CD1c-positive myeloid dendritic cell (primary cell): ENCODE measurements at regions not wholly inside any gene's neighbourhood (a gene's known extent, or its start where the extent isn't known, plus 50 kb on each side); places are given as distances from the start of the nearest gene placed in this dataset.
A peak's percentile ranks its signal among the peaks of the same experiment; 100 is the strongest.
"Not testable (repeated sequence)": the region's sequence is repeated elsewhere in the genome, so short reads cannot be mapped to it uniquely, and the experiment has no call there.

ENCODE experiments used
- DNase-seq: peaks from one replicate; pipeline ENCODE4 v3.0.0-alpha.2; 2016; ENCODE audit errors: extremely low spot score

DNA sequence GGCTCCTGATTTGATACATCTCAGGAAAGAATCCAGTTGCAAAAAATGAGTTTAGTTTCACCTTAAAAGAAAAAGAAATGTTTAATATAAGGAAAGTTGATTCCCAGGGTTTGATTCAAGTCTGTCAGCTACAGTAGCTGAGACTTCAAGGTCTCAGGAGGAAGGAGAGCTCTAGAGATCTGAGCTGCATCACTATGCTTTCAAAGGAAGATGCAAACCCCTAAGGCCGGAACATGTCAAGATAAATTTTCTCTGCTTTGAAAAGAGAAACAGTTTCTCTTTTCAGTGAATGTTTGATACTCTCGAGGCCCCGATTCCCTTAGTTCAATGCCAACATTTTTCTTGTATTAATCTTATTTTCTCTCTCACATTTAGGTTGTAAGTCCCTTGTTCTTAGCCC, 128.6 kb downstream of the RGPD3 start:
- no peak for DNase-seq

DNA sequence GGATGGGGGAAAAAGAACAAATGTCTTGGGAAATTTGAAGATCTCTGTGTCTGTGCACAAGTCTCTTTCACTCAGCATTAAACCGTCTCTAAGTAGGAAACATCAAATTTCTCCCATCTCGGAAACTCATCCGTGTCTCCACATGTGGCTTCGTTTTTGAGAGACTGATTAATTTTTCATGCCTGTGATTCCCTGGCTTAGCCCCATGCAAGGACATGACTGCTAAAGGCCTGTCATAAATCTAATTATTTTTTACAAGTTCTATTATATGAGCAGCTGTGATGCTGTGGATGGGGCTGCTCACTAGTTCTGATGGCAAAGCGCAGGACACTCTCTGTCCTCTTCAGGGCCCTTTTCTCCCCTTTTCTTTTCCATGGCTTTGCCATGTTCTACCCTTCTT, 129.1 kb downstream of the RGPD3 start:
- no peak for DNase-seq

DNA sequence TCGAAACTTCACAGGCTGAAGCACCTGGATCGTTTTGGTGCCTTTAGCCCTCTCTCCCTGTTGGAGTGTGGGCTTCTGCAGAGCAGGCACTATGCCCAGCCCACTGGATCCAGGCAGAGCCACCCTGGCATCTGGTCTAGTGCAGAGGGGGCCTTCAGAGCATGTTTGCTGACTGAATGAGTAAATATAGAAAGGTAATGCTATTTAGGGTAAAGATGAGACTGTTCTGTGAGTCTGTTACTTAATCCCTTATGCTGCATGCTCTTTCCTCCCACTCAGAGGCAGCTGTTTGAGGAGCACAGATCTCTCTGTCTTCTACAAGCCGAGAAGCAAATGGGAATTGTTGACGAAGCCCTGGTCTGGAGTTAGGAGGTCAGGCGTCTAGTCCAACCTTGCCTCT, 130.2 kb downstream of the RGPD3 start:
- DNase-seq: no peak

DNA sequence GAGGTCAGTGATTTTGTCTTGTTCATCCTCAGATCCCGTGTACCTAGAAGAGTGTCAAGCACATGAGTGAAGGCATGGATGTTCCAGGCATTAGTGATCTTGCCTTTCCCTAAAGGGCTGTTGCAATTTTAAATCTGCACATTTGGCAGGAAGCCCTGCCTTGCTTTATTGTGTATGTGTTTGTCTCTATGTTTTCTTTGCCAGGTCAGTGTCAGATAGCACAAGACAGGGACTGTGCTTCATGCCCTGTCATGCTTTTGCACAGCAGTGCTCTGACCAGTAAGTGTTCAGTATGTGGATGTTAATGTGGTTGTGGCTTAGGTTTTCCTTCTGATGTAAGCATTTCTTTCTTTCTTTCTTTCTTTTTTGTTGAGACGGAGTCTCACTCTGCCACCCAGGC, 131.5 kb downstream of the RGPD3 start:
- DNase-seq: no peak

DNA sequence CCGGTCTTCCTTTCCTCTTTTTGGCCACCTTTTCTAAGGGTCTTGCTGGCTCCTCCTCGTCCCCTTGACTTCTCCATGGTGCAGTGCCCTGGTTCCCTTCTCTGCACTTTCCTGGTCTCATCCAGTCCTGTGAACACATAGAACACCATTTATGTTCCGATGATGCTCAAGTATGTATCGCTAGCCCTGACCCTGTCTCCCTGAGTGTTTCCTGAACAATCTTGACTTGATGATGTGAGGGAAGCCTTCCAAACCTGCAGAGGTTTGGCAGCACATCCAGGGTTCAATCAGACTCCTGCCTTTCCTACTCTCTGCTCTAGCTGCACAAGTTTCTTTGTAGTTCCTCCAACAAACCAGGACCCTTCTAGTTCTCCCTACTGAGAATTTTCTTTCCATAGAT, 132.1 kb downstream of the RGPD3 start:
- no peak for DNase-seq

DNA sequence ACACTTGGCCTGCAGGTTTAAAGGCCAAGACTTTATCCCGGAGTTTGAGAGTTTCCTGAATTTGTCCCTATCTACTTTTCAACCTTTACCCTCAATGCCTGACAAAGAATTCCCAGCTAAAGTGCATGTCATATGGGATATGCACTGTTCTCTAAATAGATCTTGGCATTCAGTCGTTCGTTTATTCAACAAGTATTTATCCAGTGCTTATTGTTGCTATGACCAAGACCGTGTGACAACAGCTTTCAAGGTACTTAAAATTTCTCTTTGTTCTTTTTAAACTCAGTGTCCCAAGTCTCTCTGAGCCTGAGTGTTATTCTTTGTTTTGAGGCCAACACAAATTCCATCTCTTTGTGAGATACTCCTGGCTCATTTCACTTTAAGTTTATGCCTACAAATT, 133.4 kb downstream of the RGPD3 start:
- no peak for DNase-seq

DNA sequence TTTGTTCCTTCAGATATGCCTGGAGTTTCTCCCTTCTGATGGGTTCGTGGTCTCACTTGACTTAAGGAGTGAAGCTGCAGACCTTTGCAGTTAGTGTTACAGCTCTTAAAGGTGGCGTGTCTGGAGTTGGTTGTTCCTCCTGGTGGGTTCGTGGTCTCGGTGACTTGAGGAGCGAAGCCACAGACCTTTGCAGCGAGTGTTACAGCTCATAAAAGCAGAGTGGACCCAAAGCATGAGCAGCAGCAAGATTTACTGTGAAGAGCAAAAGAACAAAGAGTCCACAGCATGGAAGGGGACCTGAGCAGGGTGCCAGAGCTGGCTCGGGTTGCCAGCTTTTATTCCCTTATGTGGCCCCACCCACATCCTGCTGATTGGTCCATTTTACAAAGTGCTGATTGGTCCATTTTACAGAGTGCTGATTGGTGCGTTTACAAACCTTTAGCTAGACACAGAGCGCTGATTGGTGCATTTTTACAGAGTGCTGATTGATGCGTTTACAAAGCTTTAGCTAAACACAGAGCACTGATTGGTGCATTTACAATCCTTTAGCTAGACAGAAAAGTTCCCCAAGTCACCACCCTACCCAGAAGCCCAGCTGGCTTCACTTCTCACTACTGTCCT, 134.8 kb downstream of the RGPD3 start:
- not testable (repeated sequence) for DNase-seq

DNA sequence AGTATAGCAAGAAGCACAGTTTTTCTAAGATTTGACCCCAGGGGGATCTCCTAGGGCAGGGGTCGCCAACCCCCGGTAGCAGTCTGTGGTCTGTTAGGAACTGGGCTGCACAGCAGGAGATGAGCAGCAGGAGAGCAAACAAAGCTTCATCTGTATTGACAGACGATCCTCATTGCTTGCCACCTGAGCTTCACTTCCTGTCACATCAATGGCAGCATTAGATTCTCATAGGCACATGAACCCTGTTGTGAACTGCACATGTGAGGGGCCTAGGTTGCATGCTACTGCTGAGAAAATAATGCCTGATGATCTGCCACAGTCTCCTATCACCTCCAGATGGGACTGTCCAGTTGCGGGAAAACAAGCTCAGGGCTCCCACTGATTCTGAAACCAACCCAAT, 136.2 kb downstream of the RGPD3 start:
- DNase-seq: no peak

DNA sequence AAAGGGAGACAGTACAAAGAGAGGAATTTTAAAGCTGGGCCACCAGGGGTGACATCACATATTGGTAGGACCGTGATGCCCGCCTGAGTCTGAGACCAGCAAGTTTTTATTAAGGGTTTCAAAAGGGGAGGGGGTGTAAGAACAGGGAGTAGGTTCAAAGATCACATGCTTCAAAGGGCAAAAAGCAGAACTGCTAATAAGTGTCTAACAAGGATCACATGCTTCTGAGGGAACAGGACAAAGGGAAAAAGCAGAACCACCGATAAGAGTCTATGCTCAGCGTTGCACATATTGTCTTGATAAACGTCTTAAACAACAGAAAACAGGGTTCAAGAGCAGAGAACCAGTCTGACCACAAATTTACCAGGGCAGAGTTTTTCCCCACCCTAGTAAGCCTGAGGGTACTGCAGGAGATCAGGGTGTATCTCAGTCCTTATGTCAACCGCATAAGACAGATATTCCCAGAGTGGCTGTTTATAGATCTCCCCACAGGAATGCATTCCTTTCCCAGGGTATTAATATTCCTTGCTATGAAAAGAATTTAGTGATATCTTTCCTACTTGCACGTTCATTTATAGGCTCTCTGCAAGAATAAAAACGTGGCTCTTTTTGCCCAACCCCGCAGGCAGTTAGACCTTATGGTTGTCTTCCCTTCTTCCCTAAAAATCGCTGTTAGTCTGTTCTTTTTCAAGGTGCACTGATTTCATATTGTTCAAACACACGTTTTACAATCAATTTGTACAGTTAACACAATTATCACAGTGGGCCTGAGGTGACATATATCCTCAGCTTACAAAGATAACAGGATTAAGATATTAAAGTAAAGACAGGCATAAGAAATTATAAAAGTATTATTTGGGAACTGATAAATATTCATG, 136.5 kb upstream of the UXS1 start:
- DNase-seq: peak; percentile 44

DNA sequence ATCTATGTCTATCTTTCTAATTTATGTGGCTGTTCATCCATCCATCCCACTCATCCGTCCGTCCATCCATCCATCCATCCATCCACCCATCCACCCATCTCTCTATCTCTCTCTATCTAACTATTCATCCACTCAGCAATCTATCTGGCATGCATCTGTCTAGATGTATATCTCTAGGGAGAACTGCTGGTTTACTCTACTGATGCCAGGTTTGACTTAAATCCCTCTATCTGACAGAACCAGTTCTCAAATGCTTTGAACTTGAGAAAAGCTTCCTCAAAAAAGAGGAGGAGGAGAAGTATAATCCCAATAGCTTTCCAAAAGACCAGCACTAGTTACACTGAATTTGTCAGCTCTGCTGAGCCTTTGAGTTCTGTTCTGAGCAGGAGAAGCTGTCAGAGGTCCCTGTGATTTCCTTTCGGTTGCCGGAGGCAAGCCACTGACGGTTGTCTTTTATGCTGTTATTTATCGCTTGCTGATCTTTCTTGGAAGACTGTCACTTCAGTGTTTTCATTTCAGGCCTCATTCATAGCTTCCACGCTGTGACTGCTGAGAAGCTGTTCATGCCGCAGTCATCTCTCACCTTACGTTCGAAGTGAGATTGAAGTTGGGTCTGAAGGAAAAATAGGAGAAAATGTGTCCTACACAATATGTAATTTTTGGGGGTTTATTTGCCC, 129.4 kb upstream of the UXS1 start:
- DNase-seq: no peak

DNA sequence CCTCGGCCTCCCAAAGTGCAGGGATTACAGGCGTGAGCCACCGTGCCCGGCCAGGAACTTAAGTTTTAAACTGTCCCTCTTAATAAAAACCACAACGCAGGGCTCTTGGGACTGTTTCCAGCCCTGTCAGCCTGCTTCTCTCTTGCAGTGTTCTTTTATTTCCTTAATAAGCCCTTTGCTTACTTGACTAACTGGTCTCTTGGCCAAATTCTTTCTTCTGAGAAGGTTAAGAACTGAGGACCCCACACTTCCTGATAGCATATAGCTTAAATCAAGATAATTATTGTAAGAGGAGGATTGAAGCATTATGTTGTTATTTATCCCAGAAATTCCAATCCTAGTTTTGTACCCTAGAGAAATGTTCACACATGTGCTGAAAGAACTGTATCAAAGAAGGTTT, 128.2 kb upstream of the UXS1 start:
- no peak for DNase-seq

DNA sequence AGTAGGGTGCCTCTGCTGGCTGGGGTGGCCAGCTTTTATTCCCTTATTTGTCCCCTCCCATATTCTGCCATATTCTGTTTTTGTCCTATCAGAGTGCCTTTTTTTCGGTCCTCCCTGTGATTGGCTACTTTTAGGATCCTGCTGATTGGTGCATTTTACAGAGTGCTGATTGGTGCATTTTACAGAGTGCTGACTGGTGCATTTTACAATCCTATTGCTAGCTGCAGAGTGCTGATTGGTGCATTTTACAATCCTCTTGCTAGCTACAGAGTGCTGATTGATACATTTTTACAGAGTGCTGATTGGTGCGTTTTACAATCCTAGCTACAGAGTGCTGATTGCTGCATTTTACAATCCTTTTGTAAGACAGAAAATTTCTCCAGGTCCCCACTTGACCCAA, 126.3 kb upstream of the UXS1 start:
- not testable (repeated sequence) for DNase-seq

DNA sequence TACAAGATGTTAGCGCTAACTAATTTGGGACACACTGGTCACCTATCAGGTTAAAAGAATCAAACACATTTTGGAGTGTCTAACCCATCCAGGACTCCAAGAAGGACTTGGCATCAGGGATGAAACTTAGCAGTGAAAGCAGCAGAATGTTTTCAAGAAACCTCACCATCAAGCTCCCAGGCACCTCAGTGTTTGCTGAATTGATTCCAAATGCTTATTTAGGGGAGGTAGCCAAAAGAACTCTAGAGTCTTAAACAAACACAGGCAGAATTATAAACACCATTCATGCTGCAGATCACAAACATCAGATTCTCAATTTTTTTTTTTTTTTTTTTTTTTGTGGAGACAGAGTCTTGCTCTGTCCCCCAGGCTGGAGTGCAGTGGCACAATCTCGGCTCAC, 122.8 kb upstream of the UXS1 start:
- no peak for DNase-seq

DNA sequence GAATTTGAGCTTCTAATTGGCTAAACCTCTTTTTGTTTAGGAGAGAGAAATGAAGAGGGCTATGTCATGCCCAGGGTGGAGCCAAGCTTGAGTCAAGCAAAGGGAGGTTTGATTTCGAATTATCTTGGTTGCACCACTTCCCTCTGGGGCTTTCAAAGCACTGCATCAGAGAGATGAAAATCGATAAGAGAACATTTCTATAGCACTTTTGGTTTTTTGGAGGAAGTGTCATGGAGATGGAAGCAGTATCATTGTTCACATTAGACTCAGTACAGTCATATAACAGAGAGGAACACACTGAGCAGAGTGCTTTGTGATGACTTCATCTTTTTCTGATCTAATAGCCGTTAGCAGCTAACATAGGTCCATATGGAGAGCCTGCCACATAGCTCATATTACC, 120.3 kb upstream of the UXS1 start:
- DNase-seq: no peak

DNA sequence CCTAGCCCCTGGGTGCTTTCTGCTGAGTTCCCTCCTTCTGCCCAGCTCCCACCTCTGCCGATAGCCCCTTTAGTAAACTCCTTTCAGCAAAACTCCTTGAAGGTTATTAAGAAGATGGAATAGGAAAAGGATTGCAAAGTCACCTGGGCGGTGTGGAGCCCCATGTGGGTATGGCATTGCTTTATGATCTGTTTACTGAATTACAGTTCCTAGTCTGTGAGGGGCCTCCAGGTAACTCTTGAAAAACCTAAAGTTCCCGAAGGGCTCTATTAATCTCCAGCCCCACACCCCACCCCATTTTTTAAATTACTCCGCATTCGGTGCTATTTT, 116.9 kb upstream of the UXS1 start:
- DNase-seq: no peak

DNA sequence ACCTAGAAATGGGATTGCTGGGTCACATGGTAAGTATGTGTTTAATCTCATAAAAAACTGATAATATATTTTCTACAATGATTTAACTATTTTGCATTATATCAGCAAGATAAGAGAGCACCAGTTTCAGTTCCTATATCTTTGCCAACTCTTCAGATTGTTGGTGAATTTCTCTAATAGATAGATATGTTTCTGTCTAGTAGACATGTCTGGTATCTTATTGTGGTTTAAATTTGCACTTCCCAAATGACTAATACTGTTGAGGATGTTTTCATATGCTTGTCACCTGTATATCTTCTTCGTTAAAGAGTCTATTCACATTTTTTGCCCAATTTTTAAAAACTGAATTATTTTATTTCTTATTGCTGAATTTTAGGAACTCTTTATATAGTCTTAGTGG, 113.8 kb upstream of the UXS1 start:
- no peak for DNase-seq

DNA sequence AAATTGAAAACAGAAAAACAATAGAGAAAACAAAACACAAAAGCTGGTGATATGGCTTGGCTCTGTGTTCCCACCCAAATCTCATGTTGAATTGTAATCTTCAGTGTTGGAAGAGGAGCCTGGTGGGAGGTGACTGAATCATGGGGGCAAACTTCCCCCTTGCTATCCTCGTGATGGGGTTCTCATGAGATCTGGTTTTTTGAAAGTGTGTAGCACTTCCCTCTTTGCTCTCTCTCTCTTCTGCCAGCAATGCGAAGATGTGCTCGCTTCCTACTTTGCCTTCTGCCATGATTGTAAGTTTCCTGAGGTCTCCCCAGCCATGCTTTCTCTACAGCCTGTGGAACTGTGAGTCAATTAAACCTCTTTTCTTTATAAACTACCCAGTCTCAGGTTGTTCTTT, 112.3 kb upstream of the UXS1 start:
- peak; percentile 61 for DNase-seq

DNA sequence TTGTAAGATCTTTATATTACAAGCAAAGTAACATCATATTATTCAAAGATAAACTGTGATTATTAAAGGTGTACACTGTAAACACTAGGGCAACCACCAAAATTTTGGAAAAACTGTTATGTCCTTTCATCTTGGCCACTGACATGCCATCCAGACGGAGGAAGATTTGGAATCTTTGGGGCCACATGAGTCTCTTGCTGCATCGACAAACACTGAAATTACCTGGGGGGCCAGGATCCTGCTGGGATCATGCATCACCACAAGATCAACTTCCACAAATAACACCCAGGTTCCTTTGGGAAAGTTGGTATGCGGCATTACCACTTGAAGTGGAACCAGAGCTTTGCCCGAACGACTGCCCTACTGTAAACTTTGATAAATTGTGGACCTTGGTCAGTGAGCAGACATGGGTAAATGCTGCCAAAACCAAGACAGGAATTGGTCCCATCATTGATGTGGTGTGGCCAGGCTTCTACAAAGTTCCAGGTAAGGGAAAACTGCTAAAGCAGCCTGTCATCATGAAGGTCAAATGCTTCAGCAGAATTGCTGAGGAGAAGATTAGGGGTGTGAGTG, 110.6 kb upstream of the UXS1 start:
- no peak for DNase-seq

DNA sequence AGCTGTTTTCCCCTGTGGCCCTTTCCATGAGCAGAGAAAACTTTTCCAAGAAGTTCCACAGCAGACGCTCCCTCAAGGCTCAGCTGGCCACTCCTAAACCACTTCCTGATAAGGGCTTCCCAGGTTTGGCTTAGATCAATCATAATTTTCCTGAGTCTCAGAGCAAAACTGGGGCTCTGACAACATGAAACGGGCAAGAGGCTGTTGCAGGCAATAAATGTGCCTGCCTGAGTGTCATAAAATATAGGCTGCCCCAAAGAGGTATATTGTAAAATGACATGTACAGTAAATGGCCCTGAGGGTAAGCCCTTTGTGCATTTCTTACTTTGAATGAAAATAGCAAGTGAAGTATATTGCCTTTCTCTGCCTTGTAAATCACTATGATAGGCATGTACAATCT, 105.6 kb upstream of the UXS1 start:
- no peak for DNase-seq

DNA sequence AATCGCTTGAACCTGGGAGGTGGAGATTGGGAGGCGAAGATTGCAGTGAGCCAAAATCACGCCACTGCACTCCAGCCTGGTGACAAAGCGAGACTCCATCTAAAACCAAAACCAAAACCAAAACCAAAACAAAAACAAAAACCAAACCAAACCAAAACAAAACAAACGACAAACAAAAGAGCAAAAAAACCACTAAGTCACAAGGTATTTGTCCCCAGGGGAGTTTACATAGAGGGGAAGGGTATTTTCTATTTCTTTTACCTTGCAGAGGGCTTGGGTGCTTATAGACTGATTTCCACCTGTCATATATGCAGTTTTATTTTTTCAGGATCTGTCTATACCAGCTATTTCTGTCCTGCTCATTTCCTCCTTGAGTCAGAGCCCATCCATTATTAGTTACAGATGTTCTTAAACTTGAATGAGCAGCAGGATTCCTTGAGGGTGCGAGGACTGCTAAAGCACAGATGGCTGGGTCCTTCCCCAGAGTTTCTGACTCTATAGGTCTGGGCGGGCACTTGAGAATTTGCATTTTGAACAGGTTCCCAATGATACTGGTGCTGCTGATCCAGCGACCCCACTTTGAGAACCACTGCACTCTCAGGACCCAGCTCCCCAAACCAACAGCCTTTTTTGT, 102.2 kb upstream of the UXS1 start:
- no peak for DNase-seq

DNA sequence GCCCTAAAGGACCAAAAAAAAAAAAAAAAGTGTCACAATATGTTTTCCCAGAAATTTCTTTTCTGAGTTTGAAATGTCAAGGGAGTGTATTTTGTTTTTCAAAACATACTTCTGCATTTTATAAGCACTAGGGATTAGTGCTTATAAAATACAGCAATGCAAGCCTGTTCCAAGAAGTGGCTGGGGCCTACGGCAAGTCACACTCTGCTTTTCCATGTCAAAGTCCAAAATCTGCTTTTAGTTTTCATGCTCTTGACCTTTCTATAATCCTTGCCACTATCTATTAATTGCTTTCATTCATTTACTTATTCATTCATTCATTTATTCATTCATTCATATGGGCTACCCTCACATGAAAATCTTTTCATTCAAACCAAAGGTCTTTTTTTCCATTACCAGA, 100.1 kb upstream of the UXS1 start:
- no peak for DNase-seq

DNA sequence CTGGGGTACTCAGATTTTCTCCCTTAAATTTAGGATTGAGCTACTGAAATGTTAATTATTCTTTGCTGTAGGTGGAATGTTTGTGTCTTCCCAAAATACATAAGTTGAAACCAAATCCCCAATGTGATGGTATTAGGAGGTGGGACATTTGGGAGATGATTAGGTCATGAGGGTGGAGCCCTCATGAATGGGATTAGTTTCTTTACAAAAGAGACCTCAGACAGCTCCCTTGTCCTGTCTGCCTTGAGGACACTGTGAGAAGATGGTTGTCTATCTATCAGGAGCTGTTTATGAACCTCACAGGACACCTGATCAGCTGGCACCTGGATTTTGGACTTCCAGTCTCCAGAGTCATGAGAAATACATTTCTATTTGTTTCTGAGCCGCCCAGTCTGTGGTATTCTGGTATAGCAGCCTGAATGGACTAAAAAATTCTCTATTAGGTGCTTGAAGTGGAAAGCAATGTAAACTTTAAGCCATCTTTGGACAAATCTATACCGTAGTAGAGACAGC, 99.2 kb upstream of the UXS1 start:
- no peak for DNase-seq
